H9 (cell line): ENCODE measurements at regions not wholly inside any gene's neighbourhood (a gene's known extent, or its start where the extent isn't known, plus 50 kb on each side); places are given as distances from the start of the nearest gene placed in this dataset.

Source experiments
- DNase-seq: peaks from one replicate; pipeline ENCODE4 v3.0.0-alpha.2; 2017
- H2AFZ ChIP-seq: one replicate; pipeline ENCODE4 v1.6.1; 2013; ENCODE audit warnings: mild to moderate bottlenecking, low read length, control low read depth, moderate library complexity
- H2AK5ac ChIP-seq: 2 replicates; pipeline ENCODE4 v1.6.1; 2013; ENCODE audit warnings: low read length, control low read depth, mixed read lengths; ENCODE audit not compliant: insufficient read length
- H2BK120ac ChIP-seq: one replicate; pipeline ENCODE4 v1.6.1; 2013; ENCODE audit warnings: low read depth, mild to moderate bottlenecking, low read length, control low read depth, inconsistent platforms; ENCODE audit not compliant: poor library complexity, severe bottlenecking
- H2BK12ac ChIP-seq: 2 replicates; pipeline ENCODE4 v1.6.1; 2013; ENCODE audit warnings: low read length, control low read depth, mixed read lengths, low read depth; ENCODE audit not compliant: insufficient read length
- H2BK15ac ChIP-seq: 2 replicates; pipeline ENCODE4 v1.6.1; 2013; ENCODE audit warnings: low read depth, low read length, control low read depth
- H2BK20ac ChIP-seq: one replicate; pipeline ENCODE4 v1.6.1; 2013; ENCODE audit warnings: low read depth, mild to moderate bottlenecking, low read length, control low read depth, inconsistent platforms; ENCODE audit not compliant: poor library complexity, severe bottlenecking
- H2BK5ac ChIP-seq: 2 replicates; pipeline ENCODE4 v1.6.1; 2013; ENCODE audit warnings: low read length, control low read depth, mixed read lengths; ENCODE audit not compliant: insufficient read length
- H3K14ac ChIP-seq: 2 replicates; pipeline ENCODE4 v1.6.1; 2013; ENCODE audit warnings: low read length, control low read depth; ENCODE audit not compliant: insufficient read depth
- H3K18ac ChIP-seq: 2 replicates; pipeline ENCODE4 v1.6.1; 2013; ENCODE audit warnings: low read depth, mild to moderate bottlenecking, mixed read lengths, low read length, control low read depth; ENCODE audit not compliant: insufficient read length
- H3K23ac ChIP-seq: 2 replicates; pipeline ENCODE4 v1.6.1; 2013; ENCODE audit warnings: low read length, control low read depth, mixed read lengths, low read depth; ENCODE audit not compliant: insufficient read length
- H3K23me2 ChIP-seq: 2 replicates; pipeline ENCODE4 v1.6.1; 2013; ENCODE audit warnings: low read depth, mild to moderate bottlenecking, mixed read lengths, low read length, control low read depth; ENCODE audit not compliant: insufficient read length, poor library complexity, severe bottlenecking
- H3K27ac ChIP-seq: 2 replicates; pipeline ENCODE4 v1.5.1; 2013; ENCODE audit warnings: low read length, control low read depth, mixed read lengths, low read depth; ENCODE audit not compliant: insufficient read length
- H3K27me3 ChIP-seq: 2 replicates; pipeline ENCODE4 v1.6.1; 2013; ENCODE audit warnings: low read length, control low read depth, inconsistent platforms; ENCODE audit not compliant: insufficient read depth
- H3K4ac ChIP-seq: 2 replicates; pipeline ENCODE4 v1.6.1; 2013; ENCODE audit warnings: low read depth, mild to moderate bottlenecking, control low read depth, inconsistent platforms, low read length, moderate library complexity
- H3K4me1 ChIP-seq: 2 replicates; pipeline ENCODE4 v1.6.1; 2013; ENCODE audit warnings: low read length, control low read depth, inconsistent platforms; ENCODE audit not compliant: insufficient read depth
- H3K4me2 ChIP-seq: 2 replicates; pipeline ENCODE4 v1.6.1; 2013; ENCODE audit warnings: low read length, control low read depth, mixed read lengths; ENCODE audit not compliant: insufficient read length, insufficient read depth
- H3K56ac ChIP-seq: 2 replicates; pipeline ENCODE4 v1.6.1; 2013; ENCODE audit warnings: low read depth, mild to moderate bottlenecking, mixed read lengths, low read length, control low read depth; ENCODE audit not compliant: insufficient read length
- H3K79me1 ChIP-seq: 2 replicates; pipeline ENCODE4 v1.6.1; 2013; ENCODE audit warnings: low read depth, mild to moderate bottlenecking, moderate library complexity, low read length, control low read depth, inconsistent platforms; ENCODE audit not compliant: insufficient read depth, poor library complexity, severe bottlenecking
- H3K79me2 ChIP-seq: 2 replicates; pipeline ENCODE4 v1.6.1; 2013; ENCODE audit warnings: low read length, control low read depth, inconsistent platforms; ENCODE audit not compliant: insufficient read depth
- H3K9ac ChIP-seq: 2 replicates; pipeline ENCODE4 v1.6.1; 2013; ENCODE audit warnings: low read length, control low read depth, mixed read lengths; ENCODE audit not compliant: insufficient read length; ENCODE audit errors: extremely low read depth
- H3K9me3 ChIP-seq: one replicate; pipeline ENCODE4 v1.6.1; 2013; ENCODE audit warnings: low read depth, low read length, inconsistent platforms; ENCODE audit not compliant: control insufficient read depth
- H3T11ph ChIP-seq: one replicate; pipeline ENCODE4 v1.6.1; 2013; ENCODE audit warnings: mild to moderate bottlenecking, low read length, control low read depth, inconsistent platforms
- H4K20me1 ChIP-seq: one replicate; pipeline ENCODE4 v1.6.1; 2013; ENCODE audit not compliant: control insufficient read depth, insufficient read length, insufficient read depth
- H4K5ac ChIP-seq: 2 replicates; pipeline ENCODE4 v1.6.1; 2013; ENCODE audit warnings: low read depth, mild to moderate bottlenecking, mixed read lengths, low read length, control low read depth; ENCODE audit not compliant: insufficient read length
- H4K8ac ChIP-seq: replicated peaks from 2 replicates; pipeline ENCODE4 v1.6.1; 2013; ENCODE audit warnings: low read length, control low read depth, mixed read lengths, low read depth; ENCODE audit not compliant: insufficient read length
- H4K91ac ChIP-seq: 2 replicates; pipeline ENCODE4 v1.6.1; 2013; ENCODE audit warnings: low read depth, mild to moderate bottlenecking, moderate library complexity, mixed read lengths, low read length, control low read depth; ENCODE audit not compliant: insufficient read length
- H3K27ac Mint-ChIP-seq, 3 experiments: 2 replicates in 2 of 3; 3 replicates in 1 of 3; pipeline ENCODE4 v1.8.0; 2020 to 2021; ENCODE audit warnings: mixed read lengths in 3 of 3, mild to moderate bottlenecking in 1 of 3, moderate library complexity in 1 of 3
- H3K27me3 Mint-ChIP-seq: 2 replicates; pipeline ENCODE4 v1.8.0; 2021; ENCODE audit warnings: low read depth, mild to moderate bottlenecking, moderate library complexity, mixed read lengths
- H3K36me3 Mint-ChIP-seq, 3 experiments: 2 replicates in 2 of 3; 3 replicates in 1 of 3; pipeline ENCODE4 v1.8.0; 2020 to 2021; ENCODE audit warnings: low read depth in 3 of 3, mixed read lengths in 3 of 3; ENCODE audit not compliant: insufficient read depth in 1 of 3
- H3K4me1 Mint-ChIP-seq, 2 experiments: 2 replicates each; pipeline ENCODE4 v1.8.0; 2020; ENCODE audit warnings: mixed read lengths in 2 of 2
- H3K4me3 Mint-ChIP-seq, 2 experiments: 2 replicates in 1 of 2; 3 replicates in 1 of 2; pipeline ENCODE4 v1.8.0; 2020 to 2021; ENCODE audit warnings: mild to moderate bottlenecking in 2 of 2, mixed read lengths in 2 of 2, moderate library complexity in 1 of 2
- H3K9me3 Mint-ChIP-seq, 2 experiments: 2 replicates in 1 of 2; 3 replicates in 1 of 2; pipeline ENCODE4 v1.8.0; 2020; ENCODE audit warnings: mild to moderate bottlenecking in 2 of 2, mixed read lengths in 2 of 2, moderate library complexity in 1 of 2
- CTCF ChIP-seq: fragments of 200-600 bp; sonication (generic); conservative IDR thresholded peaks from 3 replicates; pipeline ENCODE4 v1.8.0; 2021; ENCODE audit warnings: antibody characterized with exemption, mild to moderate bottlenecking
- WGBS: extraction: QIAGEN DNeasy Blood & Tissue Kit; methylation state at CpG from one replicate; pipeline ENCODE4 v1.1.7; 2013; ENCODE audit warnings: missing lambda C conversion rate, low lambda C conversion rate, mixed read lengths; ENCODE audit not compliant: insufficient read length; ENCODE audit errors: extremely low coverage; 5-methylcytosine and 5-hydroxymethylcytosine counted together

DNA sequence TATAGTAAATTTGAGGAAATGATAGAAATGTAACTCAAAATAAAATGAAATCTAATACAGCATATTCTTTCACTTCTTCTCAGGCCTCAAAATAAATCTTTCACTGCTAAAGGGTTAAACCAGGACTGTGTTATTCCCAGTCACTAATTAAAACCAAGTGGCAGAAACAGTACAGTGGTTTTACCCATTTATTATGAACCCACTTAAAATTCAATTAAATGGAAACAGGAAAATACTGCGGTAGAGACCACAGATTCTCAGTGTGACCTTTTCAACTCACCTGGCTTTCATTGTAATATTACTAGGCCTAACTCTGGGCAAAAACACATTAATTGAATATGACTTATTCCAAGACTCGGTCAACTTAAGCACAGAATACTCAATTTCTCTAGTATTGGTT is 176.5 kb upstream of the DKK2 start:
- Mint-ChIP-seq H3K27me3 (no peaks in the 10 kb centered on the region), H3K9me3 (no peaks in the 10 kb centered on the region), H3K4me1 (peaks cover 0 to 8% of the 10 kb centered on the region in 2 experiments; a peak in 2 of 4 replicates), H3K4me3 (no peak overlapping the region), H3K27ac (no peak overlapping the region), H3K36me3 (no peaks in the 10 kb centered on the region)
- Histone ChIP-seq H3K23me2 (no peaks in the 10 kb centered on the region), H3K9me3 (no peaks in the 10 kb centered on the region), H2BK12ac (no peak overlapping the region), H3K27me3 (no peaks in the 10 kb centered on the region), H4K91ac (no peak overlapping the region), H2BK5ac (no peak overlapping the region), H2AK5ac (no peak overlapping the region), H3K18ac (no peak overlapping the region), H3K4me1 (no peaks in the 10 kb centered on the region), H3K27ac (no peak overlapping the region), H3K56ac (no peak overlapping the region), H3K79me1 (no peaks in the 10 kb centered on the region), H2BK20ac (no peak overlapping the region), H2BK15ac (no peak overlapping the region), H3K4me2 (no peak overlapping the region), H3K9ac (no peak overlapping the region), H4K8ac (no peak overlapping the region), H4K20me1 (no peaks in the 10 kb centered on the region), H3T11ph (no peak overlapping the region), H4K5ac (no peak overlapping the region), H3K23ac (no peak overlapping the region), H2BK120ac (no peak overlapping the region), H2AFZ (no peak overlapping the region), H3K4ac (no peak overlapping the region), H3K14ac (no peak overlapping the region), H3K79me2 (no peaks in the 10 kb centered on the region)
- WGBS: no CpG with 5 or more reads among the region's 2 CpGs
- no peak for DNase-seq
- no peak for TF ChIP-seq CTCF
